ENCODE measurements at regions not wholly inside any gene's neighbourhood (a gene's known extent, or its start where the extent isn't known, plus 50 kb on each side); places are given as distances from the start of the nearest gene placed in this dataset.

DNA sequence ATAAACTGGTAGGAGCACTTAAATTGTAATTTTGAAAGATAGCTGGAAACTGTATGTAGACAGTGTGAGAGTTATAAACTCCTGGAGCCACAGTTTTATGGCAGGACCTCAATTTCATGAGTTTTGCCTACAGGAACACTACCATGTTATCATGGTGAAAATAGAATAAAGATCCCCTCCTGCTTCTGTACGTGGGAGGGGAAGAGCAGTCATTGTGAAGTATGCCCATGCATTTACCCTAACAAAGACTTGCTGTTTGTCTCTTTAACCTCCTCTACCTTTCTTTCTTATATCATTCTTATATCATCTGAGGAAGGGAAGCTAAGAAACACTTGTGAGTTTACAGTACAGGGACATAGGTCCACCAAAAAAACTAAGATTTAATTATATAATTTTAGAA lies 327.0 kb downstream of the PCDH10 start:
- POLR2A ChIA-PET = no interaction called here
- Mint-ChIP-seq H3K27me3 (ENCODE audit: low read depth) (no peaks in the 10 kb centered on the region), H3K36me3 (no peaks in the 10 kb centered on the region), H3K27ac (no peak overlapping the region), H3K4me1 (peaks cover 33% of the 10 kb centered on the region), H3K4me3 (no peak overlapping the region), H3K9me3 (no peaks in the 10 kb centered on the region)
- DNase-seq (ENCODE audit: low spot score) (no peak), ATAC-seq (peak; percentile 87)
- no peak for TF ChIP-seq AR (CRISPR knock-in tag; IDR thresholded peaks at IDR 0.05)
- CTCF ChIA-PET = interaction anchor here (1.6 kb wide), 1 partner anchor 329 kb away, joined by 7 read pairs; no protein-coding TSS in a partner anchor

DNA sequence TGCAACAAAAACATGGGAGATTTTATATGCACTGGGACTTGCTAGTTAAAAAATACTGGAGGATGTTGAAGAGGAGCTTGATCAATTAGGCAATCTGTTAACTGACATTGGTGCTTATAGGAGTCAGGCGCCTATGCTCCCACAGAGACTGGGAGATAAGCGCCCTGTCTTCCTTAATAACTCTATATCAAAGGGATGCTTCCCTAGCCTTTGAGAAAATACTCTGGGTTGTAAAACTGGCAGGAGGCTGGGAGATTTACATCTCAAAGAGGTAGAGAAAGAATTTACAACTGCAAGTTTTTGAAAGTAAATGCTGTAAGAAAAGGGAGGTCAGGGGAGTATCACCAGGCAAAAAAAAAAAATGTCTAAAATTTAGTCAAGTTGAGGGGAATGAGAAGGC lies 325.4 kb downstream of the PCDH10 start:
- TF ChIP-seq ATF3 (CRISPR knock-in tag; conservative IDR thresholded peaks at IDR 0.05) (no peak), GABPB1 (CRISPR knock-in tag; IDR thresholded peaks at IDR 0.05) (no peak), ZNF396 (CRISPR knock-in tag; IDR thresholded peaks at IDR 0.05; ENCODE audit: borderline replicate concordance) (no peak), ZNF317 (CRISPR knock-in tag; IDR thresholded peaks at IDR 0.05; ENCODE audit: borderline replicate concordance, low read depth) (no peak), TEAD4 (CRISPR knock-in tag; IDR thresholded peaks at IDR 0.05) (no peak)
- ATAC-seq (peak; percentile 80), DNase-seq (ENCODE audit: low spot score) (no peak)
- no peaks in the 10 kb centered on the region for H3K27me3 Mint-ChIP-seq (ENCODE audit: low read depth)
- H3K4me3 Mint-ChIP-seq = peak overlapping the region; percentile 27; the same call in 1 of the 2 replicates
- CTCF ChIA-PET = no interaction called here
- POLR2A ChIA-PET = no interaction called here
- no peaks in the 10 kb centered on the region for H3K36me3 Mint-ChIP-seq
- no peaks in the 10 kb centered on the region for H3K9me3 Mint-ChIP-seq
- peaks cover 31% of the 10 kb centered on the region for H3K4me1 Mint-ChIP-seq
- H3K27ac Mint-ChIP-seq = no peak overlapping the region

DNA sequence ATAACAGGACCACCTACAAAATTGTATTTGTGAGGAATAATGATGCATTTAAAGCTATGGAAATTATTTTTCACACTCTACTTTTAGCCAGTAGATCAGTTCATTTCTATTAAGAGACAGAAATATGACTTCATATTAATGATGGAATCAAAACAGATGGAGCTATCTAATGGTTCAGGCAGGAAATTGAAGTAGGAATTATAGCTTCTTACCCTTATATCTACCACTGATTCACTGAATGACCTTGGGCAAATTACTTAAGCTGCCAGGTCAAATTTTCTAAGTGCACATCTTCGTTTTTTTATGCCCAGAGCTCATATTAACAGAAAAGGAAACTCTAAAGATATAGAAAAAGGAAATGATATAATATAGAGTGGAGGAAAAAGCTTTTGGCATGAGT lies 323.1 kb downstream of the PCDH10 start:
- Mint-ChIP-seq H3K4me3 (no peak overlapping the region), H3K27me3 (ENCODE audit: low read depth) (peaks cover 11% of the 10 kb centered on the region), H3K9me3 (no peaks in the 10 kb centered on the region), H3K27ac (no peak overlapping the region), H3K36me3 (no peaks in the 10 kb centered on the region), H3K4me1 (peaks cover 40% of the 10 kb centered on the region)
- POLR2A ChIA-PET = no interaction called here
- no peak for DNase-seq (ENCODE audit: low spot score)
- CTCF ChIA-PET = interaction anchor here (1.2 to 2.5 kb wide), 2 partner anchors 318 to 326 kb away, joined by 5 to 10 read pairs; no protein-coding TSS in a partner anchor
- no peak for ATAC-seq
- TF ChIP-seq ZNF317 (CRISPR knock-in tag; IDR thresholded peaks at IDR 0.05; ENCODE audit: borderline replicate concordance, low read depth) = no peak
- TF ChIP-seq, protein P1, sequence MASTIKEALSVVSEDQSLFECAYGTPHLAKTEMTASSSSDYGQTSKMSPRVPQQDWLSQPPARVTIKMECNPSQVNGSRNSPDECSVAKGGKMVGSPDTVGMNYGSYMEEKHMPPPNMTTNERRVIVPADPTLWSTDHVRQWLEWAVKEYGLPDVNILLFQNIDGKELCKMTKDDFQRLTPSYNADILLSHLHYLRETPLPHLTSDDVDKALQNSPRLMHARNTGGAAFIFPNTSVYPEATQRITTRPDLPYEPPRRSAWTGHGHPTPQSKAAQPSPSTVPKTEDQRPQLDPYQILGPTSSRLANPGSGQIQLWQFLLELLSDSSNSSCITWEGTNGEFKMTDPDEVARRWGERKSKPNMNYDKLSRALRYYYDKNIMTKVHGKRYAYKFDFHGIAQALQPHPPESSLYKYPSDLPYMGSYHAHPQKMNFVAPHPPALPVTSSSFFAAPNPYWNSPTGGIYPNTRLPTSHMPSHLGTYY (CRISPR knock-in tag; IDR thresholded peaks at IDR 0.05) = no peak
- TF ChIP-seq IRF2 (CRISPR knock-in tag; IDR thresholded peaks at IDR 0.05; ENCODE audit: borderline replicate concordance, low read depth) = no peak
- no peak for TF ChIP-seq FOXJ3 (CRISPR knock-in tag; IDR thresholded peaks at IDR 0.05; ENCODE audit: borderline replicate concordance)
- no peak for TF ChIP-seq GTF2I (CRISPR knock-in tag; conservative IDR thresholded peaks at IDR 0.05)
- no peak for TF ChIP-seq STAT6 (CRISPR knock-in tag; conservative IDR thresholded peaks at IDR 0.05; ENCODE audit: low read depth)
- TF ChIP-seq E2F5 (CRISPR knock-in tag; IDR thresholded peaks at IDR 0.05) = no peak
- TF ChIP-seq, protein P2, sequence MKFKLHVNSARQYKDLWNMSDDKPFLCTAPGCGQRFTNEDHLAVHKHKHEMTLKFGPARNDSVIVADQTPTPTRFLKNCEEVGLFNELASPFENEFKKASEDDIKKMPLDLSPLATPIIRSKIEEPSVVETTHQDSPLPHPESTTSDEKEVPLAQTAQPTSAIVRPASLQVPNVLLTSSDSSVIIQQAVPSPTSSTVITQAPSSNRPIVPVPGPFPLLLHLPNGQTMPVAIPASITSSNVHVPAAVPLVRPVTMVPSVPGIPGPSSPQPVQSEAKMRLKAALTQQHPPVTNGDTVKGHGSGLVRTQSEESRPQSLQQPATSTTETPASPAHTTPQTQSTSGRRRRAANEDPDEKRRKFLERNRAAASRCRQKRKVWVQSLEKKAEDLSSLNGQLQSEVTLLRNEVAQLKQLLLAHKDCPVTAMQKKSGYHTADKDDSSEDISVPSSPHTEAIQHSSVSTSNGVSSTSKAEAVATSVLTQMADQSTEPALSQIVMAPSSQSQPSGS (CRISPR knock-in tag; IDR thresholded peaks at IDR 0.05; ENCODE audit: borderline replicate concordance, low read depth) = no peak
- no peak for TF ChIP-seq ZNF121 (CRISPR knock-in tag; IDR thresholded peaks at IDR 0.05)
- no peak for TF ChIP-seq ZNF671 (CRISPR knock-in tag; IDR thresholded peaks at IDR 0.05)
- no peak for TF ChIP-seq KAT7 (CRISPR knock-in tag; IDR thresholded peaks at IDR 0.05; ENCODE audit: borderline replicate concordance)
- TF ChIP-seq MAX (CRISPR knock-in tag; IDR thresholded peaks at IDR 0.05) = no peak
- TF ChIP-seq, protein P3, sequence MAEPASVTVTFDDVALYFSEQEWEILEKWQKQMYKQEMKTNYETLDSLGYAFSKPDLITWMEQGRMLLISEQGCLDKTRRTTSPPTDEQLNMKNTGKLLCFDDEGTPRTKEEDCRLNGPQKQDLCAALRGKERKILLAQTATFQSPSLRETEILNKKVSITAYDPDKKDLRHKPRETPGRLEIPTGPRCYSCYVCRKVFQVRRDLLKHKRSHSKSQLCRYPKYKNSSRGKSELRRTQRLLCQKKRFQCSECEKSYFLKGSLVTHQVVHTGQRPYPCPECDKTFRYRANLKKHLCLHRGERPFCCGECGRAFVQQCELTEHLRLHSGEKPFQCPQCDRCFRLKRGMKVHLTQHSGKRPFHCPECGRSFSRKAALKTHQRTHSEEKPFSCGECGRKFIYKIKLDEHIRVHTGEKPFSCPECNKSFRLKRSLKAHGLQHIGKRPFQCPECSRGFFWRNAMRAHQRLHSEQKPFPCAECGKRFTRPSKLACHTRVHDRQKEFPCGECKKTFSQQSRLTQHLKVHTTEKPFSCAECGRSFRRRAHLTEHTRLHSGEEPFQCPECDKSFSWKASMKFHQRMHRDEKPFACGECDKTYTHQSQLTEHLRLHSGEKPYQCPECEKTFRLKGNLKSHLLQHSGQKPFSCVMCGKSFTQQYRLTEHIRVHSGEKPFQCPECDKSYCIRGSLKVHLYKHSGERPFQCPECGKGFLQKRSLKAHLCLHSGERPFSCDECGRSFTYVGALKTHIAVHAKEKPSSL (CRISPR knock-in tag; conservative IDR thresholded peaks at IDR 0.05) = no peak
- TF ChIP-seq HMGA2 (CRISPR knock-in tag; IDR thresholded peaks at IDR 0.05) = no peak

Measured in WTC11 (cell line).